Esophagus squamous epithelium (tissue), 5 donors: ENCODE measurements at regions not wholly inside any gene's neighbourhood (a gene's known extent, or its start where the extent isn't known, plus 50 kb on each side); places are given as distances from the start of the nearest gene placed in this dataset.

ENCODE experiments used
- DNase-seq: peaks from one replicate; lab custom pipeline; 2025; lab: John Stamatoyannopoulos, UW
- H3K27ac ChIP-seq, 4 donors: fragments of 200-600 bp; sonication (generic); one replicate each; pipeline ENCODE4 v1.5.1; 2016 to 2019; ENCODE audit warnings: mild to moderate bottlenecking in 1 of 4
- H3K27me3 ChIP-seq, 4 donors: fragments of 200-600 bp; sonication (generic); 1 replicate in 3 of 4; 2 replicates in 1 of 4; pipeline versions ENCODE4 v1.5.1 to v1.6.0; 2017 to 2021; ENCODE audit warnings: antibody characterized with exemption in 1 of 4
- H3K36me3 ChIP-seq, 3 donors: fragments of 200-600 bp; sonication (generic); one replicate each; pipeline ENCODE4 v1.5.1; 2016 to 2019
- H3K4me1 ChIP-seq, 3 donors: fragments of 200-600 bp; sonication (generic); one replicate each; pipeline ENCODE4 v1.5.1; 2017 to 2019
- H3K4me3 ChIP-seq, 4 donors: fragments of 200-600 bp; sonication (generic); 1 replicate in 3 of 4; 2 replicates in 1 of 4; pipeline ENCODE4 v1.5.1; 2016 to 2019; ENCODE audit warnings: mild to moderate bottlenecking in 2 of 4, moderate library complexity in 1 of 4
- H3K9me3 ChIP-seq, 3 donors: fragments of 200-600 bp; sonication (generic); one replicate each; pipeline ENCODE4 v1.5.1; 2016 to 2019
- POLR2A ChIP-seq, 4 donors: fragments of 450-650 bp; IDR thresholded peaks; one replicate each; pipeline ENCODE4 v1.6.1; 2017; ENCODE audit warnings: antibody characterized with exemption in 4 of 4, mild to moderate bottlenecking in 4 of 4, moderate library complexity in 3 of 4
- WGBS, 2 donors: methylation state at CpG; one replicate each; pipeline ENCODE4 v1.1.5; 2018; 5-methylcytosine and 5-hydroxymethylcytosine counted together
- intact Hi-C: fragments of 100-400 bp; cut with DNase I; formaldehyde crosslinking; loops from one replicate; pipeline ENCODE4 v1.15.0; 2022
- TF ChIP-seq, protein P1 (sequence below), 6 experiments: fragments of 450-650 bp in 4 of 6; fragments of 200-600 bp in 2 of 6; sonication (generic) in 2 of 6; IDR thresholded peaks; one replicate each; pipeline ENCODE4 v1.5.1; 2016 to 2019; ENCODE audit warnings: antibody characterized with exemption in 6 of 6, mild to moderate bottlenecking in 4 of 6, moderate library complexity in 4 of 6
- donor health status: DM: yes; HTN: yes; CAD: no.

DNA sequence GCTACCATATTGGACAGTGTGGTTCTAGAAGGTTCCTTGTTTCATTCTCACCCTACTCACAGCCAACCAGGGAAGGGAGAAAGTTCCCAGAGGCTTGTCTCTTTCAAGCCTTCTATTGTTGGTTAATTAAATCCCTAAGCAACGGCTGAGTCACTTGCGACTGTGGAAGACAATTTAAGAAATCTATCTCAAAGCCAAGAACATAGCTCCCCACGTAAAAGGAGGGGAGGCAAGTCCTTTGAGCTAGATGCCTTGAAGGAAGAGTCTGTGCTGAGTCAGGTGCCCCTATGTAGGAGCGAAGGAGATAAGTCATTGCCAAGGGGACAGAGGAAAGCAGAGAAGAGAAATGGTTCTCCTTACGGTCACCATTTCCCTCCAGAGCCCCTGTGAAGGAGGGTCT, 79.4 kb upstream of the PPP2R5A start:
- intact Hi-C loops, result no loop called here
- H3K36me3 ChIP-seq, result no peaks in the 10 kb centered on the region
- H3K9me3 ChIP-seq, result no peaks in the 10 kb centered on the region
- no peak overlapping the region for H3K4me3 ChIP-seq
- peak overlapping the region; percentile 3 to 73 (median 21) for H3K27ac ChIP-seq
- WGBS, 2 donors, result 31 to 43% methylated on average over 5 of the region's 5 CpGs
- TF ChIP-seq POLR2A (IDR thresholded peaks at IDR 0.05), result no peak
- TF ChIP-seq, protein P1, sequence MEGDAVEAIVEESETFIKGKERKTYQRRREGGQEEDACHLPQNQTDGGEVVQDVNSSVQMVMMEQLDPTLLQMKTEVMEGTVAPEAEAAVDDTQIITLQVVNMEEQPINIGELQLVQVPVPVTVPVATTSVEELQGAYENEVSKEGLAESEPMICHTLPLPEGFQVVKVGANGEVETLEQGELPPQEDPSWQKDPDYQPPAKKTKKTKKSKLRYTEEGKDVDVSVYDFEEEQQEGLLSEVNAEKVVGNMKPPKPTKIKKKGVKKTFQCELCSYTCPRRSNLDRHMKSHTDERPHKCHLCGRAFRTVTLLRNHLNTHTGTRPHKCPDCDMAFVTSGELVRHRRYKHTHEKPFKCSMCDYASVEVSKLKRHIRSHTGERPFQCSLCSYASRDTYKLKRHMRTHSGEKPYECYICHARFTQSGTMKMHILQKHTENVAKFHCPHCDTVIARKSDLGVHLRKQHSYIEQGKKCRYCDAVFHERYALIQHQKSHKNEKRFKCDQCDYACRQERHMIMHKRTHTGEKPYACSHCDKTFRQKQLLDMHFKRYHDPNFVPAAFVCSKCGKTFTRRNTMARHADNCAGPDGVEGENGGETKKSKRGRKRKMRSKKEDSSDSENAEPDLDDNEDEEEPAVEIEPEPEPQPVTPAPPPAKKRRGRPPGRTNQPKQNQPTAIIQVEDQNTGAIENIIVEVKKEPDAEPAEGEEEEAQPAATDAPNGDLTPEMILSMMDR (IDR thresholded peaks at IDR 0.05), result no peak
- H3K27me3 ChIP-seq, result no peaks in the 10 kb centered on the region
- H3K4me1 ChIP-seq, result peaks cover 0 to 34% (median 20%) of the 10 kb centered on the region in 3 donors
- DNase-seq, result no peak

DNA sequence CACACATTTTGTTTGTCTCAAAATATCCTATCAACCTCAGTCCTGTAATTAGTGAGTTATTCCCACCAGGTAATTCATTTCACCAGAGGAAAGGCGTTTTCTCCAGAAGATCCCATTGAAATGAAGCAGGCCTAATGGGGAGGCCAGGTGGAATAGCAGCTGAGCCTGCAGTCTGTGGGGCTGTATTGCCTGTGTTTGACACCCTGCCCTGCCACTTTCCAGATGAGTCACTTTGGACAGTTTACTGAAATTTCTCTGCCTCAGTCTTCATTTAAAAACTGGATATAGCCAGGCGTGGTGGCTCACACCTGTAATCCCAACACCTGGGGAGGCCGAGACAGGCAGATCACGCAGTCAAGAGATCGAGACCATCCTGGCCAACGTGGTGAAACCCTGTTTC, 78.1 kb upstream of the PPP2R5A start:
- H3K4me1 ChIP-seq, result peaks cover 0 to 34% (median 20%) of the 10 kb centered on the region in 3 donors
- H3K9me3 ChIP-seq, result no peaks in the 10 kb centered on the region
- no peak for DNase-seq
- H3K27me3 ChIP-seq, result no peaks in the 10 kb centered on the region
- 83 to 100% methylated on average over 2 to 6 of the region's 6 CpGs for WGBS, 2 donors
- H3K36me3 ChIP-seq, result no peaks in the 10 kb centered on the region
- TF ChIP-seq, protein P1 (IDR thresholded peaks at IDR 0.05), result no peak
- no peak for TF ChIP-seq POLR2A (IDR thresholded peaks at IDR 0.05)
- H3K4me3 ChIP-seq, result no peak overlapping the region
- H3K27ac ChIP-seq, result peak overlapping the region in 2 of 4 donors; percentile 29 to 73
- intact Hi-C loops, result no loop called here

DNA sequence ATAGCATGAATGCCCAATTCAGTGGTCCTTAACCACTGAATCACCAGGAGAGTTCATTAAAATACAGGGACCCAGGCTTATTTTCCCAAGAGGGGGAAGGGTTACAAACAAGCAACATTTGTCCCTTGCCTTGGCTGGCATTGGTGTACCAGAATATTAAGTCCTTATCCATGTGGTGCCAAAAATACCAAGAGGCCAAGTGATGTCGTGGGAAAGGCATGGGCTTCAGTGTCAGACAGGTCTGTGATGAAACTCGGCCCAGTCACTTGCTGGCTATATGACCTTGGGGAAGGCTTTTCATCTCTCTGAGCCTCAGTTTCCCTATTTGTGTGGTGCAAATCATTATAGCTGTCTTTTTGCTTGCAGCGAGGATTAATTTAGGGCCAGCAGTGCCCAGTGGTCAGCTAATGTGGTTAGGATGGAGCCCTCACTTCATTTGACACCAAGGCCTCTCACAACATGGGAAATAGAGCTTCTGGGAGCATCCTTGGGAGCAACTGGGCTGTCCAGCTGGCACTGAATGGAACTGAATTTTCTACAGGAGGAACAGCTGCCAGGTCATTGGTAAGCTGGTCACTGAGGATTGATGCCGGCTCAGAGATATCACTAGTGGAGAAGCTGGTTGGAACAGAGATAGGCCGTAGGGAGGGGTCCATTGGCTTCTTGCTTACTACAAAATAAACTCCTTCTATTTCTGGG, 77.2 kb upstream of the PPP2R5A start:
- H3K9me3 ChIP-seq, result no peaks in the 10 kb centered on the region
- intact Hi-C loops, result no loop called here
- no peaks in the 10 kb centered on the region for H3K36me3 ChIP-seq
- H3K27me3 ChIP-seq, result no peaks in the 10 kb centered on the region
- TF ChIP-seq, protein P1 (IDR thresholded peaks at IDR 0.05), result no peak
- TF ChIP-seq POLR2A (IDR thresholded peaks at IDR 0.05), result no peak
- H3K27ac ChIP-seq, result no peak overlapping the region
- H3K4me3 ChIP-seq, result no peak overlapping the region
- WGBS, 2 donors, result 79 to 91% methylated on average over 4 to 5 of the region's 5 CpGs
- peaks cover 0 to 31% (median 17%) of the 10 kb centered on the region in 3 donors for H3K4me1 ChIP-seq
- no peak for DNase-seq

DNA sequence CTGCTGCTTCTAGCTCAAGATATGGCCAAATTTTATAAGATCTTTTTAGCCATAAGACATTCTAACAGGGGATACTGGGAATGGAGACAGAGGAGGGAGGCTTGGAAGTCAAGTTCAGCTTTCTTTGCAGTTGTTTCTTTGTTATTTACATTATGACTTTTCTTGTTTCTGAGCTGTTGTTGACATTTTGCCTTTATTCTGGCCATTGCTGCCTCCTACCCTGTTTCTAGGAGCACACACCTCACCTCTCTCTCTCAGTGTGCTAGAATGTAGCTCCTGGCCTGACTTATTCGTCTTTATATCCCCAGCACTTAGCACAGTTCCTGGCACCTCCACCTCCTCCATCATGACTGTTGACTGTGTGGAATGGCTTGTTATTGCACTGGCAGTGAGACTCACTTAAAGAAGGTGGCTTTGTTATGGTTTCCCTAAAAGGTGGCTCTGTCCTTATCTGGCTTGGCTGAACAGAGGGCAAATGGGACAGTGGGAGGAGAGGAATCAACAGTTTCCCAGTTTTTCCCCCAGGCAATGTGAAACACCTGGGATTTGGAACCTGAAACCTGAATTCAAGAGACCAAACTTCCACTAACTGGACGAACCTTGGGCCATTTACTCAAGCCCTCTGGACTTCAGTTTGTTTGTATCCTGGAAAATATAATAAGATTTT, 76.1 kb upstream of the PPP2R5A start:
- Histone ChIP-seq H3K4me1 (peaks cover 0 to 31% (median 16%) of the 10 kb centered on the region in 3 donors), H3K27me3 (no peaks in the 10 kb centered on the region), H3K9me3 (no peaks in the 10 kb centered on the region), H3K4me3 (no peak overlapping the region), H3K36me3 (no peaks in the 10 kb centered on the region), H3K27ac (no peak overlapping the region)
- intact Hi-C loops, result no loop called here
- WGBS, 2 donors, result 66 to 71% methylated on average over 2 of the region's 2 CpGs
- DNase-seq, result no peak
- TF ChIP-seq, protein P1 (IDR thresholded peaks at IDR 0.05), result no peak

DNA sequence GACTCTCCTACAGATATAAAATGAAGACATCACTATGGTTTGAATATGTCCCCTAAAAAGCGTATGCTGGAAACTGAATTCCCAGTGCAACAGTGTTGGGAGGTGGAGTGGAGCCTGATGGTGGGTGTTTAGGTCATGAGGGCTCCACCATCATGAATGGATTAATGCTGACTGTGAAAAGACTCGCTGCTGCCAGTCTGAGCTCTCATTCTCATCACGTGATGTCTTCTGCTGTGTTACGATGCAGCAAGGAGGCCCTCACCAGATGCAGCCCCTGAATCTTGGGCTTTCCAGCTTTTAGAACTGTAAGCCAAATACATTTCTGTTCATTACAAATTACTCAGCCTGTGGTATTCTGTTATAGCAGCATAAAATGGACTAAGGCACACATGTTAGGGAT, 73.8 kb upstream of the PPP2R5A start:
- no peak overlapping the region for H3K4me3 ChIP-seq
- peaks cover 0 to 9% (median 5%) of the 10 kb centered on the region in 3 donors for H3K4me1 ChIP-seq
- intact Hi-C loops, result no loop called here
- H3K36me3 ChIP-seq, result no peaks in the 10 kb centered on the region
- no peaks in the 10 kb centered on the region for H3K27me3 ChIP-seq
- H3K27ac ChIP-seq, result no peak overlapping the region
- no peak for DNase-seq
- 89% methylated on average over 4 of the region's 4 CpGs for WGBS, 2 donors
- TF ChIP-seq, protein P1 (IDR thresholded peaks at IDR 0.05), result no peak
- no peak for TF ChIP-seq POLR2A (IDR thresholded peaks at IDR 0.05)
- no peaks in the 10 kb centered on the region for H3K9me3 ChIP-seq
